Fibroblast of lung (primary cell): ENCODE measurements at regions not wholly inside any gene's neighbourhood (a gene's known extent, or its start where the extent isn't known, plus 50 kb on each side); places are given as distances from the start of the nearest gene placed in this dataset.

ENCODE experiments used
- DNase-seq, 2 donors: peaks; one replicate each; pipeline versions ENCODE4 v3.0.0 to v3.0.0-alpha.2; 2010; ENCODE audit warnings: low read depth in 2 of 2
- H2AFZ ChIP-seq: 2 replicates; pipeline ENCODE4 v1.5.1; 2012; ENCODE audit warnings: low read length, control low read depth, inconsistent platforms
- H3K27ac ChIP-seq: 2 replicates; pipeline ENCODE4 v1.5.1; 2011; ENCODE audit warnings: low read length, control low read depth; ENCODE audit not compliant: insufficient read depth
- H3K27me3 ChIP-seq: 2 replicates; pipeline ENCODE4 v1.5.1; 2011; ENCODE audit warnings: mild to moderate bottlenecking, low read length; ENCODE audit not compliant: control insufficient read depth, insufficient read depth
- H3K36me3 ChIP-seq: 2 replicates; pipeline ENCODE4 v1.5.1; 2011; ENCODE audit warnings: low read length; ENCODE audit not compliant: control insufficient read depth, insufficient read depth
- H3K4me1 ChIP-seq: 2 replicates; pipeline ENCODE4 v1.5.1; 2011; ENCODE audit warnings: low read length; ENCODE audit not compliant: control insufficient read depth, insufficient read depth; ENCODE audit errors: extremely low read depth
- H3K4me2 ChIP-seq: 2 replicates; pipeline ENCODE4 v1.5.1; 2011; ENCODE audit warnings: low read length, control low read depth; ENCODE audit not compliant: insufficient read depth; ENCODE audit errors: extremely low read depth
- H3K4me3 ChIP-seq, 4 experiments: fragments of 200-600 bp in 1 of 4; sonication (generic) in 1 of 4; replicated peaks in 1 of 4; 2 replicates each; pipeline ENCODE4 v1.5.1; 2011 to 2016; ENCODE audit warnings: low read length in 4 of 4, low read depth in 3 of 4, mild to moderate bottlenecking in 3 of 4, control low read depth in 2 of 4, inconsistent platforms in 1 of 4, mixed read lengths in 1 of 4; ENCODE audit not compliant: insufficient read depth in 1 of 4; ENCODE audit errors: control extremely low read depth in 1 of 4
- H3K79me2 ChIP-seq: 2 replicates; pipeline ENCODE4 v1.5.1; 2012; ENCODE audit warnings: mild to moderate bottlenecking, low read length, inconsistent platforms; ENCODE audit not compliant: control insufficient read depth, insufficient read depth
- H3K9ac ChIP-seq: 2 replicates; pipeline ENCODE4 v1.5.1; 2011; ENCODE audit warnings: mild to moderate bottlenecking, low read length, control low read depth; ENCODE audit not compliant: insufficient read depth
- H3K9me3 ChIP-seq: 2 replicates; pipeline ENCODE4 v1.5.1; 2012; ENCODE audit warnings: low read depth, low read length; ENCODE audit not compliant: control insufficient read depth, insufficient read depth
- H4K20me1 ChIP-seq: 2 replicates; pipeline ENCODE4 v1.5.1; 2011; ENCODE audit warnings: low read length; ENCODE audit not compliant: control insufficient read depth, insufficient read depth; ENCODE audit errors: extremely low read depth
- EZH2 ChIP-seq: IDR thresholded peaks from 2 replicates; pipeline ENCODE4 v1.5.1; 2012; ENCODE audit warnings: low read length, control low read depth, mild to moderate bottlenecking; ENCODE audit errors: missing control alignments
- TF ChIP-seq, protein P1 (sequence below), 2 donors: IDR thresholded peaks in 1 of 2; conservative IDR thresholded peaks in 1 of 2; 1 replicate in 1 of 2; 2 replicates in 1 of 2; pipeline ENCODE4 v1.5.1; 2011 to 2012; ENCODE audit warnings: low read length in 2 of 2, control low read depth in 1 of 2, inconsistent platforms in 1 of 2, low read depth in 1 of 2, mild to moderate bottlenecking in 1 of 2

DNA sequence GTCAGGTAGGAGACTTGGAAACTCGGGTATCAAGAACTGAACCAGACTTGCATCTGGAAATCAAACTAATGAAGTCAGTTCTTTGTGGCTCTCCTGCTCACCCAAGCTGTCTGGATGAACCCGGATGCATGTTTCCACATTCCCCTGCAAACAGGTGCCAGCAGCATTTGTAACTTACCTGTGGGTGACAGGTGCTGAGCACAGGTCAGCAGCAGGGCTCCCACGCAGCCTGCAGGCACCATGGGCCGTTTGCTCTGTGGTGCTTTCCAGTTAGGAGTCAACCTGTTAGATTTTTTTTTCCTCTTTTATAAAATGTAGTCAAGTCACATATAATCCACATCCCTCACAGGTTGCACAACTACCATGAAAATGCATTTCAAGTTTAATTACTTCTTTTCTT lies 385.6 kb upstream of the ADGRL3 start:
- no peaks in the 10 kb centered on the region for H3K4me1 ChIP-seq
- H4K20me1 ChIP-seq: no peaks in the 10 kb centered on the region
- H3K79me2 ChIP-seq: no peaks in the 10 kb centered on the region
- no peaks in the 10 kb centered on the region for H3K36me3 ChIP-seq
- no peak overlapping the region for H3K9ac ChIP-seq
- TF ChIP-seq EZH2: no peak
- TF ChIP-seq, protein P1, sequence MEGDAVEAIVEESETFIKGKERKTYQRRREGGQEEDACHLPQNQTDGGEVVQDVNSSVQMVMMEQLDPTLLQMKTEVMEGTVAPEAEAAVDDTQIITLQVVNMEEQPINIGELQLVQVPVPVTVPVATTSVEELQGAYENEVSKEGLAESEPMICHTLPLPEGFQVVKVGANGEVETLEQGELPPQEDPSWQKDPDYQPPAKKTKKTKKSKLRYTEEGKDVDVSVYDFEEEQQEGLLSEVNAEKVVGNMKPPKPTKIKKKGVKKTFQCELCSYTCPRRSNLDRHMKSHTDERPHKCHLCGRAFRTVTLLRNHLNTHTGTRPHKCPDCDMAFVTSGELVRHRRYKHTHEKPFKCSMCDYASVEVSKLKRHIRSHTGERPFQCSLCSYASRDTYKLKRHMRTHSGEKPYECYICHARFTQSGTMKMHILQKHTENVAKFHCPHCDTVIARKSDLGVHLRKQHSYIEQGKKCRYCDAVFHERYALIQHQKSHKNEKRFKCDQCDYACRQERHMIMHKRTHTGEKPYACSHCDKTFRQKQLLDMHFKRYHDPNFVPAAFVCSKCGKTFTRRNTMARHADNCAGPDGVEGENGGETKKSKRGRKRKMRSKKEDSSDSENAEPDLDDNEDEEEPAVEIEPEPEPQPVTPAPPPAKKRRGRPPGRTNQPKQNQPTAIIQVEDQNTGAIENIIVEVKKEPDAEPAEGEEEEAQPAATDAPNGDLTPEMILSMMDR (conservative IDR thresholded peaks at IDR 0.05 in 1 of 2, IDR thresholded peaks at IDR 0.05 in 1 of 2; ENCODE audit: low read depth in 1 of 2, low read length in 2 of 2): no peak
- H3K4me3 ChIP-seq: no peak overlapping the region
- H3K27me3 ChIP-seq: no peaks in the 10 kb centered on the region
- no peak overlapping the region for H2AFZ ChIP-seq
- no peak overlapping the region for H3K4me2 ChIP-seq
- H3K9me3 ChIP-seq: no peaks in the 10 kb centered on the region
- no peak overlapping the region for H3K27ac ChIP-seq
- DNase-seq: no peak

- Histone ChIP-seq H3K27me3 (no peaks in the 10 kb centered on the region), H4K20me1 (no peaks in the 10 kb centered on the region), H3K9ac (no peak overlapping the region), H3K27ac (no peak overlapping the region), H3K4me3 (no peak overlapping the region), H3K4me1 (no peaks in the 10 kb centered on the region), H3K4me2 (no peak overlapping the region), H2AFZ (no peak overlapping the region), H3K79me2 (no peaks in the 10 kb centered on the region), H3K36me3 (no peaks in the 10 kb centered on the region), H3K9me3 (no peaks in the 10 kb centered on the region)
- TF ChIP-seq EZH2: no peak
- TF ChIP-seq, protein P1 (conservative IDR thresholded peaks at IDR 0.05 in 1 of 2, IDR thresholded peaks at IDR 0.05 in 1 of 2; ENCODE audit: low read depth in 1 of 2, low read length in 2 of 2): no peak
- DNase-seq: no peak
Measured at GRCh38 chr4:60817609-60818008, 382.5 kb upstream of the ADGRL3 start.

- no peaks in the 10 kb centered on the region for H3K27me3 ChIP-seq
- no peaks in the 10 kb centered on the region for H4K20me1 ChIP-seq
- H3K9me3 ChIP-seq: no peaks in the 10 kb centered on the region
- H3K4me3 ChIP-seq: no peak overlapping the region
- DNase-seq: no peak
- TF ChIP-seq, protein P1 (conservative IDR thresholded peaks at IDR 0.05 in 1 of 2, IDR thresholded peaks at IDR 0.05 in 1 of 2; ENCODE audit: low read depth in 1 of 2, low read length in 2 of 2): no peak
- TF ChIP-seq EZH2: no peak
- no peaks in the 10 kb centered on the region for H3K36me3 ChIP-seq
- H2AFZ ChIP-seq: no peak overlapping the region
- H3K4me2 ChIP-seq: no peak overlapping the region
- no peaks in the 10 kb centered on the region for H3K79me2 ChIP-seq
- no peak overlapping the region for H3K9ac ChIP-seq
- H3K27ac ChIP-seq: no peak overlapping the region
- no peaks in the 10 kb centered on the region for H3K4me1 ChIP-seq
Measured at GRCh38 chr4:60822986-60823385, 377.1 kb upstream of the ADGRL3 start.
